Pancreas (tissue), 10 donors: ENCODE measurements at regions not wholly inside any gene's neighbourhood (a gene's known extent, or its start where the extent isn't known, plus 50 kb on each side); places are given as distances from the start of the nearest gene placed in this dataset.

Source experiments
- ATAC-seq, 4 donors: fragments of 200-7000 bp; cut with Tn5 transposase; one replicate each; pipeline versions ENCODE4 v1.8.0 to v1.9.1; 2020; ENCODE audit warnings: mild to moderate bottlenecking in 4 of 4, moderate library complexity in 4 of 4
- DNase-seq, 6 donors: peaks; one replicate each; pipeline ENCODE4 v3.0.0-alpha.2; 2020
- FAIRE-seq: peaks from 2 replicates; lab custom pipeline; 2012; peaks lifted over from hg19 to GRCh38; lab: Jason Lieb, UNC
- H3K27ac ChIP-seq, 4 donors: fragments of 200-600 bp; sonication (generic); 1 replicate in 3 of 4; 2 replicates in 1 of 4; pipeline versions ENCODE4 v1.5.0 to v1.8.0; 2020
- H3K27me3 ChIP-seq, 4 donors: fragments of 200-600 bp; one replicate each; pipeline ENCODE4 v1.8.0; 2021
- H3K36me3 ChIP-seq, 3 donors: fragments of 200-600 bp; sonication (generic) in 1 of 3; one replicate each; pipeline versions ENCODE4 v1.5.0 to v1.8.0; 2020 to 2021
- H3K4me1 ChIP-seq, 3 donors: fragments of 200-600 bp; one replicate each; pipeline ENCODE4 v1.8.0; 2021
- H3K4me3 ChIP-seq, 4 donors: fragments of 200-600 bp; sonication (generic) in 2 of 4; one replicate each; pipeline versions ENCODE4 v1.5.0 to v1.8.0; 2020 to 2021
- H3K9me3 ChIP-seq, 4 donors: fragments of 200-600 bp; one replicate each; pipeline ENCODE4 v1.8.0; 2021
- WGBS, 2 donors: extraction: QIAGEN DNeasy Blood & Tissue Kit; methylation state at CpG; one replicate each; pipeline ENCODE4 v1.1.7; 2013; 5-methylcytosine and 5-hydroxymethylcytosine counted together
- intact Hi-C, 3 donors: fragments of 100-400 bp; cut with DNase I; formaldehyde crosslinking; loops; one replicate each; pipeline versions ENCODE4 v1.11.1 to v1.14.2; 2022
- TF ChIP-seq, protein P1 (sequence below), 4 donors: fragments of 200-600 bp; sonication (generic) in 3 of 4; IDR thresholded peaks; one replicate each; pipeline versions ENCODE4 v1.5.0 to v1.8.0; 2021; ENCODE audit warnings: antibody characterized with exemption in 4 of 4
- donor health status: healthy with polysubstance abuse.
- donor health status: DM: no; HTN: no; CAD: no; lungs with moderate emphysema.
- donor health status: DM: no; HTN: no; CAD: no.
- donor health status: control.
- donor health status: control.
- donor health status: Bipolar disorder and iron deficiency.
- donor health status: DM: yes; HTN: yes; CAD: no.
- donor health status: DM: no; HTN: no; CAD: no.
- donor health status: DM: no; HTN: no; CAD: no.
- donor health status: DM: yes; HTN: yes; CAD: no.

DNA sequence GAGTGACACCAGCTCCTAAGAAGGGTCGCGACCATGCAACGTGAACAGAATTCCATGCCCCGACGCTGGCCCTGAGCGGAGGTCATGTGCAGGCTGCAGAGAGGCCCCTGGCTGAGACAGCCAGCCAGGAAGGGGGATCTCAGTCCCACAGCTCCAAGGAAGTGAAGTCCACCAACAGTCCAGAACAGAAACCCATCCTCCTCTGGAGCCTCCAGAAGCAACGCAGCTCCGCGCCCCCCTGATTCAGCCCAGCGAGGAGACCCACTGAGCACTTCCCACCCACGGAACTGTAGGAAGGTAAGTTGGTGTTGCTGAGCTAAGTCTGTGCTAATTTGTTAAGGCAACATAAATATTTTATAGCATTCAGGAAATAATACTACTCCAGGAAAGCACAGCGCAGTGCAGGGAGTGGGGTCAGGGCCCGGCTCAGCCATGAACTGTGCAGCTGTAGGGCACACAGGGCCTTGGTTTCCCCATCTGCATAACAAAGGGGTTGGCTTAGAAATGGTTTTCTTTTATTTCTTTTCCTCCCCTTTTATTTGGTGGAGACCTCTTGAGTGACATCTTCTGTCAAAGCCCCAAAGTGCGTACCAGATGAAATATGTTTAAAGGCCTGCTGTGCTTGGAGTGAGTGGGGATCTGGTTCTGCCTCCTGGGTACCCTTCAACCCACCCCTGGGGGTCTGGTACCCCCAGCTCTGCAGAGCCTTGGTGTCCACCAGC, 241.1 kb upstream of the PMEPA1 start:
- intact Hi-C loops = no loop called here
- TF ChIP-seq, protein P1, sequence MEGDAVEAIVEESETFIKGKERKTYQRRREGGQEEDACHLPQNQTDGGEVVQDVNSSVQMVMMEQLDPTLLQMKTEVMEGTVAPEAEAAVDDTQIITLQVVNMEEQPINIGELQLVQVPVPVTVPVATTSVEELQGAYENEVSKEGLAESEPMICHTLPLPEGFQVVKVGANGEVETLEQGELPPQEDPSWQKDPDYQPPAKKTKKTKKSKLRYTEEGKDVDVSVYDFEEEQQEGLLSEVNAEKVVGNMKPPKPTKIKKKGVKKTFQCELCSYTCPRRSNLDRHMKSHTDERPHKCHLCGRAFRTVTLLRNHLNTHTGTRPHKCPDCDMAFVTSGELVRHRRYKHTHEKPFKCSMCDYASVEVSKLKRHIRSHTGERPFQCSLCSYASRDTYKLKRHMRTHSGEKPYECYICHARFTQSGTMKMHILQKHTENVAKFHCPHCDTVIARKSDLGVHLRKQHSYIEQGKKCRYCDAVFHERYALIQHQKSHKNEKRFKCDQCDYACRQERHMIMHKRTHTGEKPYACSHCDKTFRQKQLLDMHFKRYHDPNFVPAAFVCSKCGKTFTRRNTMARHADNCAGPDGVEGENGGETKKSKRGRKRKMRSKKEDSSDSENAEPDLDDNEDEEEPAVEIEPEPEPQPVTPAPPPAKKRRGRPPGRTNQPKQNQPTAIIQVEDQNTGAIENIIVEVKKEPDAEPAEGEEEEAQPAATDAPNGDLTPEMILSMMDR (IDR thresholded peaks at IDR 0.05) = no peak
- Histone ChIP-seq H3K4me1 (no peaks in the 10 kb centered on the region), H3K4me3 (no peak overlapping the region), H3K36me3 (no peaks in the 10 kb centered on the region), H3K9me3 (no peaks in the 10 kb centered on the region), H3K27ac (no peak overlapping the region), H3K27me3 (no peaks in the 10 kb centered on the region)
- no peak for FAIRE-seq
- WGBS, 2 donors = 68 to 76% methylated on average over 14 of the region's 14 CpGs
- ATAC-seq = no peak
- DNase-seq = no peak

DNA sequence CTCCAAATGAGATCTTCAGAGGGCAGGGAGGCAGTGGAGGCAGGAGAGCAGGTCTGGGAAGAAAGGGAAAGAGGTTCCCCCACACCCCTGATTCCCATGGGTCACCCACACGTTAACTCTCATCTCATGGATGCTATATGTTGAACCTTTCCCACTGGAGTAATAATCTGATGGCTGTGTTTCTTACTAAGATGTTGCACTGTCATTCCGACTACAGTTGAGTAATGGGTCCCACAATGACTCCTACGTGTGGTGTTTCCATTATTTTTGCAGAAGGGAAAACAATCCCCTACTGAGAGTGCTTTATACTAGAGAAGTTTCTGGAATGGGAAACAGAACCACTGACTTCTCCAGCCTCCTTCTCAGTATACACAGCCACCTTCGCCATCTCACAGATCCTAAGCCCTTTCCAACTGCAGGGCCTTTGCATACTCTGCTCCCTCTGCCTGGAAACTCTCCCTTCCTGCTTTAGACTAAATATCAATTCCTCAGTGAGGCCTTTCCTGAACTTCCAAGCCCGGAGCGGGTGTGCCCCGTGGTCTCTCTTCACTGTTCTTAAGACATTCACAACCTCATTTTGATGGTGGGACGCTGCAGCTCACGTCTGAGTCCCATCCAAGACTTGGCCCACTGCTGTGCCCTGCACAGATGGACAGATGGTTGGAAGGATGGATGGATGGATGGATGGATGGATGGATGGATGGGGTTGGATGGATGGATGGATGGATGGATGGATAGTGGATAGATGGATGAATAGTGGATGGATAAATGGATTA, 238.6 kb upstream of the PMEPA1 start:
- H3K27me3 ChIP-seq = no peaks in the 10 kb centered on the region
- WGBS, 2 donors = 67 to 83% methylated on average over 9 of the region's 9 CpGs
- intact Hi-C loops = no loop called here
- H3K4me3 ChIP-seq = no peak overlapping the region
- FAIRE-seq = no peak
- H3K4me1 ChIP-seq = no peaks in the 10 kb centered on the region
- H3K27ac ChIP-seq = no peak overlapping the region
- no peak for DNase-seq
- no peak for ATAC-seq
- TF ChIP-seq, protein P1 (IDR thresholded peaks at IDR 0.05) = no peak
- no peaks in the 10 kb centered on the region for H3K9me3 ChIP-seq
- H3K36me3 ChIP-seq = no peaks in the 10 kb centered on the region

DNA sequence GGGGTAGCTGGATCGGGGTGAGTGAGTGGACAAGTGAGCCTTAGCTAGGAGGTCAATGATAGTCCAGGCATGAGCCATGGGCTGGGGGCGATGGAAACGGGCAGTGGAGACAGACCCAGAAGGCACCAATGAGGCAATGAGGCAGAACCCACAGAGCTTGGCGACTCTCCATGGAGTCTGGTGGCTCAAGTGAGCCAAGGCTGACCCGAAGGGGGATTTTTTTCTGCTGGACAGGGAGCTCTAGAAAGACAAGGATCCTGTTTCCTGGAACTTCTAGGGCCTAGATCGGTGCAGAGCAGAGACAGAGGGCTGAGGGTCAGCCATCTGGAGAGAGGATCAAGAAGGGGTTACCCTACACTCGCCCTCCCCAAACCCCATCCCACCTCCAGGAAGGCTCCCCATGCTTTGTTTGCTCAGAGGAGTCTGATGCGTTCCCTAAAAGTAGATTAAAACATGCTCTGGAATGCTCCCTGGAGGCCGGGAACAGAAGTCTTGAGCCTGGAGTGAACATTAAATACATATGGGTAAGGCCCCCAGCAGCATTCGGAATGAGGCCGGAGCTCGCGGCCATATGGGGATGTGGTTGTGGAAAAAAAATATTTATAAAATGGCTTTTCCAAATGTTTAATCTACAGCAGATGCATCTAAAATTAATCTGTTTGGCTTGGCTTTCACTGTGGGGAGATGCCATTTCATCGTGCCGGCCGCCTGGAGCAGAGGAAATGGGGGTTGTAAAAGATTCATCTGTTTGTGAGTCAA, 237.8 kb upstream of the PMEPA1 start:
- intact Hi-C loops = no loop called here
- H3K4me1 ChIP-seq = no peaks in the 10 kb centered on the region
- DNase-seq (no peak), FAIRE-seq (no peak), ATAC-seq (no peak)
- 70 to 78% methylated on average over 16 of the region's 16 CpGs for WGBS, 2 donors
- H3K4me3 ChIP-seq = no peak overlapping the region
- H3K9me3 ChIP-seq = no peaks in the 10 kb centered on the region
- H3K27me3 ChIP-seq = no peaks in the 10 kb centered on the region
- no peaks in the 10 kb centered on the region for H3K36me3 ChIP-seq
- no peak overlapping the region for H3K27ac ChIP-seq
- TF ChIP-seq, protein P1 (IDR thresholded peaks at IDR 0.05) = no peak

- Histone ChIP-seq H3K27ac (no peak overlapping the region), H3K4me3 (no peak overlapping the region), H3K27me3 (no peaks in the 10 kb centered on the region), H3K36me3 (no peaks in the 10 kb centered on the region), H3K9me3 (no peaks in the 10 kb centered on the region), H3K4me1 (no peaks in the 10 kb centered on the region)
- 76 to 81% methylated on average over 8 of the region's 8 CpGs for WGBS, 2 donors
- TF ChIP-seq, protein P1 (IDR thresholded peaks at IDR 0.05) = no peak
- ATAC-seq = no peak
- FAIRE-seq = no peak
- intact Hi-C loops = no loop called here
- DNase-seq = no peak
Observed at GRCh38 chr20:57946559-57947315, 236.9 kb upstream of the PMEPA1 start.
